ENCODE measurements at regions not wholly inside any gene's neighbourhood (a gene's known extent, or its start where the extent isn't known, plus 50 kb on each side); places are given as distances from the start of the nearest gene placed in this dataset.
A peak's percentile ranks its signal among the peaks of the same experiment; 100 is the strongest.

GRCh38 chr2:65532937-65533336 is 100.5 kb upstream of the SPRED2 start:
- intact Hi-C loops (cut with DNase I) = no loop called here
- DNase-seq = no peak

DNA sequence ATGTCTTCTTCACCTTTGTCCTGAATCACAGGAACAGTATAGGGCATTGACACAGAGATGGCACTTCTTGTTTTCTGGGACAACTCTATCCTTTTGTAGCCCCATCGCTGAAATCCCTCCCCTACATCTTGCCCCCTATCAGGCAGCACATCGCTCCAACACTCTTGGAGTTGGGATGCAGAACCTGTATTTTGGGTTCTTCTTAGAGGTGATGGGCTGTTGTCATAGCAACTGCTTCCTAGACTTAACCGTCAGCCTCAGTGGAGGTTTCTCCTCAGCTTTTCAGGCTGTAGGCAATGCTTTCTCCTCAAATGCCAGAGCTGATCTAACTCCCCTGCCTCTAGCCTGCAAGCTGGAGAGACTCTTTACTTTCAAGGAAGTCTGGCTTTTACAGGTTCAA is 99.9 kb upstream of the SPRED2 start:
- no peak for DNase-seq
- intact Hi-C loops (cut with DNase I) = no loop called here

GRCh38 chr2:65530547-65531320 is 98.3 kb upstream of the SPRED2 start:
- intact Hi-C loops (cut with DNase I) = no loop called here
- peak in 1 of 10 donors; percentile 84 for DNase-seq

DNA sequence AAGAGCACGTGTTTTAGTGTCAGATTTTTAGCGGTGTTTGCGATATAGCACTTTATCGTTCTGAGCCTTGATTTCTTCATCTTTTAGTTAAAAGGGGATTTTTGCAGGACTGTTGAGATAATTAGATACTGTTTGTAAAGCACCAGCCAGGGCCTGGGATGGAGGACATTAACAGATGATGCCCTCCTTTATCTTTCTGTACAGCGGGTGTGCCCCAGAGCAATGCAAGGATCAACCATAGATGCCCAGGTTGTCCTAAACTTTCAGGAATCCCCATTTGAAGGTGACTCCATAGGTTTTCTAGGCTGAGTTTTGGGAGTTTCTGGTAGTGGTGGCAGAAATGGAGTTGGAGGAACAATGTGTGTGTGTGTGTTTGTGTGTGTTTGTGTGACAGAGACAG is 97.0 kb upstream of the SPRED2 start:
- intact Hi-C loops (cut with DNase I) = no loop called here
- DNase-seq = no peak

- intact Hi-C loops (cut with DNase I) = no loop called here
- no peak for DNase-seq
Measured at GRCh38 chr2:65528241-65528574, 95.8 kb upstream of the SPRED2 start.

DNA sequence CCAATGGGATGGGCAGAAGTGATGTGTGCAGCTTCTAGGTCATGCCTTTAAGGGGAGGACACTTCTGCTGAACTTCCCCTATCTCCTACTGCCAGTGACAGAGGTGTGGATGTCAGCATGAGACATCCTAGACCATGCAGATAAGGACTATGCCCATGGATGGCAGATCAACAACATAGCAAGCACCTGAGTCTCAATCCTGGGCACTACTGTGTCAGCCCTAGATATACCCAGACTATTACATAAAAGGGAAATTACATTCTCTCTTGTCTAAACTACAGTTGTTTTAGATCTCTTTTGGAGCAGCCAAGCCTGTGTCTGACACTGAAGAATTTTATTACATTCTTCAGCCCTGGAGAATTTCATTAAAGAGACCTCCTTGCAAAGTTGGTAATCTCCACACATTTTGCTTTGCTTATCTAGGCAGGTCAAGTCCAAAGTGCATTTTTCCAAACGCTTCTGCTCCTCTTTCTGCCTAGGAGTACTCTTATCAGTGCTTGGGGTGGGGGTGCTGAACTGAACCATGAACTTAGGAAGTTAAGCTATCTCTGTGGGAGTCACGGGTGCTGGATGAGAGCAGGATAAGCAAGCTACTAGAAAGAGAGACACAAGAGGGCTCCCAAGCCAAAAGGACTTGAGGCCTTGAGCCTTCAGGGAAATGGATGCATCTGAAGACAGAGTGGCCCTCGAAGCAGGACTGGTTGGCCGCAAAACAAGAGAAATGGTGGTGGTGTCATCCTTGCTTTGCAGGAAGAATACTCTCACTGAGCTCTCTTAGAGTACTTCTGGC is 95.2 kb upstream of the SPRED2 start:
- no peak for DNase-seq
- intact Hi-C loops (cut with DNase I) = no loop called here

GRCh38 chr2:65525616-65526231 is 93.3 kb upstream of the SPRED2 start:
- intact Hi-C loops (cut with DNase I) = no loop called here
- DNase-seq = no peak

GRCh38 chr2:65522922-65523321 is 90.5 kb upstream of the SPRED2 start:
- DNase-seq = no peak
- intact Hi-C loops (cut with DNase I) = no loop called here

GRCh38 chr2:65518751-65519150 is 86.4 kb upstream of the SPRED2 start:
- DNase-seq = no peak
- intact Hi-C loops (cut with DNase I) = no loop called here

DNA sequence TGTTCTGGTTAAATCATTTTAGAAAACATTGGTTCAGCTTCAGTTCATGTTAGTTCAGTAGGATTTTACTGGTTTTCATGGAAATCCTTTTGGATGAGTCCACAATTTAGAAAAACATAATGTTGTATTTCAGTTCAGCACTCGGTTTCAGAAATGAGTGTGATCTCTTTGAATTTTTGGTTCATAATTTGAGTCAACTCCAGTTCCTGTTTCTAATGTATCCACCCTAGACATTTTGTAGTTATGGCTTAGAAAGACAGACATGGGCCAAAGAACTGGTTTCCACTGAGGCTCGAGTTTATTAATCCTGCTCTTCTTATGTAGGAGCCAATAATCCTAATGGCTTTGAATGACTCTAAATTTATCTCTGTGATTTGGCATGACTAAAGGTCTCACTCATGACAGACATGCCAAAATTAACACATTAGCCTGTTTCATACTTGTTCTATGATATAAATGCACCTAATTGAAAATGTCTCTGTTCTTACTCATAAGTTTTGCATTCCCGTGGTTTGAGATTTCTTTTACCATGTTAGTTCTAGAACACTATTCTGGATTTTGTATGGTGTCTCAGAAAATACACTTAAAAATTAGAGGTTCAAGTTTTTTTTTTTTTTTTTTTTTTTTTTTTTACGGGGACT is 82.3 kb upstream of the SPRED2 start:
- no peak for DNase-seq
- intact Hi-C loops (cut with DNase I) = no loop called here

DNA sequence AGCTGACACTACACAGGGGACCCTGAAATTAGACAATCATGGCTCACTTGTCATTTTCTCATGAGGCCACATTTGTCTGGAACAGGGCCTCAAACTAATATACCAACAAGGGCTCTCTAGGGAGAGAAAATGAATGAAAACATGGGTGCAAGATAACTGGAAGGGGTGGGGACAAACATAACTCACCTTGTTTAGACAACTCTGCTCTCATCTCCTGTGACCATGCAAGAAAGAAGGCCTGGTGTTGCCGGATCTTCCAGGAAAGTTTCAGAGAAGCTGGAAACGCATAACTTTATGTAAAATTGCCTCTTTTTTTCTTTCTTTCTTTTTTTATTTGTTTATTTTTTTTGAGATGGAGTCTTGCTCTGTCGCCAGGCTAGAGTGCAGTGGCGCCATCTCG is 80.4 kb upstream of the SPRED2 start:
- intact Hi-C loops (cut with DNase I) = no loop called here
- no peak for DNase-seq

GRCh38 chr2:65511306-65511705 is 78.9 kb upstream of the SPRED2 start:
- no peak for DNase-seq
- intact Hi-C loops (cut with DNase I) = no loop called here

DNA sequence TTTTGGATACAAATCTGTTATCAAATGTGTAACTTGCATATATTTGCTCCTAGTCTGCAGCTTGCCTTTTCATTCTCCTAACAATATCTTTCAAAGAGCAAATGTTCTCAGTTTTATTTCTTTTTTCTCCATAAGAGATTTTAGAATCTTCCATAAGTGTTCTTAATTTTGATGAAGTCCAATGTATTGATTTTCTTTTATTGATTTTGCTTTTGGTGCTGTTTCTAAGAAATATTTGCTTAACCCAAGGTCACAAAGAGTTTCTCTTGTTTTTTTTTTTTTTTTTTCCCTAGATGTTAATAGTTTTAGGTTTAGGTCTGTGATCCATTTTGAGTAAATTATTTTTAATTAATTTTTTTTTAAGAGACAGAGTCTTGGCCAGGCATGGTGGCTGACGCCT is 75.8 kb upstream of the SPRED2 start:
- intact Hi-C loops (cut with DNase I) = no loop called here
- no peak for DNase-seq

DNA sequence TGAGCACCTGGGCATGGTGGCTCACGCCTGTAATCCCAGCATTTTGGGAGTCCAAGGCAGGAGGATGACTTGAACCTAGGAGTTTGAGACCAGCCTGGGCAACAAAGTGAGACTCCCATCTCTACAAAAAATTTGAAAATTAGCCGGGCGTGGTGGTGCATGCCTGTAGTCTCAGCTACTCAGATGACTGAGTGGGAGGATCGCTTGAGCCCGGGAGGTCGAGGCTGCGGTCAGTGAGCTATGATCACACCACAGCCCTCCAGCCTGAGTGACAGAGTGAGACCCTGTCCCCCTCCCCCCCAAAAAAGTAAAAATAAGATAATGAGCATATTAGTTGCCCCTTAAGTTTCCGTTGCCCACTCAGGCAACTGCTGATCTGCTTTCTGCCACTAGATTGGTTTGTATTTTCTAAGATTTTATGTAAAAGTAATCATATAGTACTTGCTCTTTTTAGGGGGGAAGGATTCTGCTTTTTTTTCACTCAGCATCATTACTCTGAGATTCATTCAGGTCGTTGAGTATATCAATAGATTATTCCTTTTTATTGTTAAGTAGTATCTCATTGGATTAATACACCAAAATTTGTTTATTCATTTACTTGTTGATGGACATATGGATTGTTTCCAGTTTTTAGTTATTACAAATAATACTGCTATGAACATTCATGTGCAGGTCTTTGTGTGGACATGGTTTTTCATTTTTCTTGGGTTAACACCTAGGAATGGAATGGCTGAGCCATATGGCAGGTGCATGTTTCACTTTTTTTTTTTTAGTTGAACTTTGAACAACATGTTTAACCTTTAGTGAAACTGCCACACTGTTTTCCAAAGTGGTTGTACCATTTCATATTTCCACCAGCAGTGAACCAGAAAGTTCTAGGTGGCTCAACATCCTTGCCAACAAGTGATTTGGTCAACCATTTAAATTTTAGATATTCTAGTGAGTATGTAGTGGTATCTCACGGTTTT is 75.0 kb upstream of the SPRED2 start:
- intact Hi-C loops (cut with DNase I) = no loop called here
- DNase-seq = peak in 1 of 10 donors; percentile 53

DNA sequence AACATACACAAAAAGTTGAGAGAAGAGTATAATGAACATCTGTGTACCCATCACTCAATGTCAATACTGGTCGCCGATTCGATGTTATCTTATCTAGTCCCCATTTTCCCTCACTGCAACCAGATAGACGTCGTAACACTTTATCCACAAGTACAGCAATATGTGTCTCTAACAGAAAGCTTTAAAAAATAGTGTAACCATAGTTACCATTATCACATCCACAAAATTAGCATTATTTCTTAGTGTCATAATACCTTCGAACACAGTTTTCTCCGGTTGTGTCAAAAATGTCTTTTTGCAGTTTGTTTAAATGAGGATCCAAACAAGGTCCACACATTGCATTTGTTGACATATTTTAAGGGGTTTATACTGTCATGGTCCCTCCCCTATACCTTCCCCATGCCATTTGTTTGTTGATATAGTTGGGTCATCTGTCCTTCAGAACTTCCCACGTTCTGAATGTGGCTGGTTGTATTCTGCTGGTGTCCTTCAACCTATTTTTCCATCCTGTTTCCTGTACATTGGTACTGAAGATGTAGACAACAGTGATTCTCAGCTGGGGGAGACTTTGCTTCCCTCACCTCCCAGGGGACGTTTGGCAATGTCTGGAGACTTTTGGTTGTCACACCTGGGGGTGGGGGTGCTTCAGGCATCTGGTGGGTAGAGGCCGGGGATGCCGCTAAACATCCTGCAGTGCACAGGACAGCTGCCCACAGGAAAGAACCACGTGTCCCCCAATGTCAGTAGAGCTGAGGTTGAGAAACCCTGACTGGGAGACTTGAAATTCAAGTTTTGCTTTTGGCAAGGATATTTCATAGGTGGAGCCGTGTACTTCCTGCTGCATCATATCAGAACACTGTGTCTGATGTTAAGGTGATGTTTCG is 72.7 kb upstream of the SPRED2 start:
- intact Hi-C loops (cut with DNase I) = no loop called here
- peak in 1 of 10 donors; percentile 33 for DNase-seq

DNA sequence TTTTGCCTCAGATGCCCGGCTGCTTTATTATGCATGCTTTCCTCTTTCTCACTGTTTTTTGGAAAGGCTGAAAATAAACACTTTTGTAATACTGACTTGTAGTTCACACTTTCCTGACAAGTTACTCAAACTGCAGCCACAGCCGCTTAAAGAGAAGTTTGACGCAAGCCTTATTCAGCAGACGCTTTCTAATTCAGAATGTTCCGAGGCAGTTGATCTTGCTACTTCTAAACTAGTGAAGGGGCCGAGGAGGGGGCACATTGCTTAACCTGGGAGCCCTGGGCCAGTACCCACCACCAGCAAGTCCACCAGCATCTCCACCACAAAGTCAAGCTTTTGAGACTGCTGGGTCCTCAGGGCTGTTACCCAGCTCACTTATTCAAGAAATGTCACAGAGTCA is 71.8 kb upstream of the SPRED2 start:
- DNase-seq = peak in 1 of 10 donors; percentile 12
- intact Hi-C loops (cut with DNase I) = no loop called here

- intact Hi-C loops (cut with DNase I) = no loop called here
- peak in 6 of 10 donors; percentile 17 to 31 (median 22) for DNase-seq
Measured at GRCh38 chr2:65503746-65504145, 71.3 kb upstream of the SPRED2 start.

GRCh38 chr2:65501836-65502235 is 69.4 kb upstream of the SPRED2 start:
- no peak for DNase-seq
- intact Hi-C loops (cut with DNase I) = no loop called here

GRCh38 chr2:65501074-65501473 is 68.7 kb upstream of the SPRED2 start:
- intact Hi-C loops (cut with DNase I) = no loop called here
- DNase-seq = no peak

All from posterior cingulate gyrus (tissue), 11 donors.